ENCODE measurements at regions not wholly inside any gene's neighbourhood (a gene's known extent, or its start where the extent isn't known, plus 50 kb on each side); places are given as distances from the start of the nearest gene placed in this dataset.
"Not testable (repeated sequence)": the region's sequence is repeated elsewhere in the genome, so short reads cannot be mapped to it uniquely, and the experiment has no call there.

DNA sequence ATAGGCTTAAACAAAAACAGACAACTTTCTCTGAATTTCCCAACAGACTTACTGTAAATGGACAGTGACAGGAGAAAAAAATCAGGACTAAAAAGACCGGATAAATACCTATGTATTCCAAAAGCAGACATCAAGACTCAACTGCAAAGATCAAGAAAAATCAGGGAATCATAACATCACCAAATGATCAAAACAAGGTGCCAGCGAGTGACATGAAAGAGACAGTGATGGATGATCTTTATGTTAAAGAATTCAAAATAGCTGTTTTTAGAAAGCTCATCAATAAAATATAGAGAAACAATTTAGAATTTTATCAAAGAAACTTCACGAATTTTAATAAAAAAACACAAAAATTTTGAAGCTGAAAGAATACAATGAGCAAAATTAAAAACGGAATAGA, 952.5 kb upstream of the ATXN7L3B start:
- DNase-seq, result no peak

DNA sequence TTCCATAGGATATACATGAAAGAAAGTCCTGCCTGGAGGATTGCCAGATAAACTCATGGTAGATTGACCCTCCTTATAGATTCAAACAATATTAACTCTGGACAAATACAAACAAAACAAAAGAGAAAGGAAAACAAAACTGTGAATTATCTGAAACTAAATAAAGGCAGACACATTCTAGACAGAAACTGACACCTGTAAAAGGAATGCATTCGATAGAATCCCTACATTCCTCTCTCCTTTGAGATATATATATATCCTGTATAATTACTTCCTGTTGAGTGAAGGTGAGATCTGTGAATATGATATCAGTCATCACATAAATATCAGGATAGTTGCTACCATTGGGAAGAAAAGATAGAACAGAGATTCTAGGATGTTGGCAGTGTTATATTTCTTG, 948.4 kb upstream of the ATXN7L3B start:
- no peak for DNase-seq

GRCh38 chr12:73598626-73599025, 939.0 kb upstream of the ATXN7L3B start:
- DNase-seq, result no peak

DNA sequence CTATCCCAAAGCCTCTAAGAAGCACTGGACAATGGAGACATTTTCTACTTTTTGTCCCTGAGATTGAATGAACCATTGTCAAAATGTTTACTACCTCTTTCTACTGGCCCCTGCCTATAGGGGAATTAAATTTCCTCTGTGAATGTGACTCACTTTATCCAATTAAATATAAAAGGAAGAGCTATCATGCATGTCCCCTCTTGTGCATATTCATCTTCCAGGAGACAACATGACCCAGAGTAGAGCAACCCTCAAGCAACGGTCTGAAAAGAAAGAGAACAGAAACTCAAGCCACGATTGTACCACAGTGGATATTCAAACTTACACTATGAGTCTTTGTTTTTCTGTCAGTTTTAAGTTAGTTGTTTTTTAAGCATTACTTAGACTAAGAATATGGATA, 938.4 kb upstream of the ATXN7L3B start:
- DNase-seq, result no peak

GRCh38 chr12:73605925-73606324, 931.7 kb upstream of the ATXN7L3B start:
- DNase-seq, result not testable (repeated sequence)

- no peak for DNase-seq
These were observed 925.1 kb upstream of the ATXN7L3B start for GRCh38 chr12:73612551-73612950.

- no peak for DNase-seq
These were observed 914.2 kb upstream of the ATXN7L3B start for GRCh38 chr12:73623421-73623820.

DNA sequence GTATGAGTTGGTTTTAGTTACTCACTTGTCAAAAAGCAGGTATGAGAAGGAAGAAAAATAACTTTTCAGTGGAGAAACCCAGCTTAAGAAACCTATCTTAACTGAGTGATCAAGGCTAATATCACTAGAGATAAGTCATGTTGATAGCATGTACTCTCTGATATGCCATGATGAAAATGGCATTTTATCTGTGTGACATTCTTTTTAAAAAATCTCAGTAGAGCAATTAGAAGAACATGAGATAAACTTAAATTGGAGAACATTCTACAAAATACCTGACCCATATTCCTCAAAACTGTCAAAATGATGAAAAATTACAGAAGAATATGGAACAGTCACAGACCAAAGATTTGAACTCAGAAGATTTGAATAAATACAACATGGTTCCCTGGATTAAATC, 912.4 kb upstream of the ATXN7L3B start:
- DNase-seq, result no peak

DNA sequence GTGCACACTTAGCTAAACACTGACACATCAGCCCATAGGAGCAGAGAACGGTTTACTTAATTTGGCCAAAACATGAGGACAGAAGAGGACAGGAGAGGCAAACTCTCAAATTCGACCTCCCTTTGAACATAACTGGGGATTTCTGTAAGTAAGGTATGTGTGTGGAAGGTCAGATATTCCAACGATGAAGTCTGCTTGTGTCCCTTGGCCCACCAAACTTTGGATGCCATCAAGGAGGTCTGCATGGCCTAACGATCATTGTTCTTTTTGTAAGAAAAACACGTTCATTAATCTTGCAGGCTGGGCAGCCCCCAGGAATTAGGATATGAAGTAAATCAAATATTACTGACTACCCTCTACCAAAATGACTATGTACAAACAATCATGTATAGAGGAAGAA, 908.5 kb upstream of the ATXN7L3B start:
- no peak for DNase-seq

DNA sequence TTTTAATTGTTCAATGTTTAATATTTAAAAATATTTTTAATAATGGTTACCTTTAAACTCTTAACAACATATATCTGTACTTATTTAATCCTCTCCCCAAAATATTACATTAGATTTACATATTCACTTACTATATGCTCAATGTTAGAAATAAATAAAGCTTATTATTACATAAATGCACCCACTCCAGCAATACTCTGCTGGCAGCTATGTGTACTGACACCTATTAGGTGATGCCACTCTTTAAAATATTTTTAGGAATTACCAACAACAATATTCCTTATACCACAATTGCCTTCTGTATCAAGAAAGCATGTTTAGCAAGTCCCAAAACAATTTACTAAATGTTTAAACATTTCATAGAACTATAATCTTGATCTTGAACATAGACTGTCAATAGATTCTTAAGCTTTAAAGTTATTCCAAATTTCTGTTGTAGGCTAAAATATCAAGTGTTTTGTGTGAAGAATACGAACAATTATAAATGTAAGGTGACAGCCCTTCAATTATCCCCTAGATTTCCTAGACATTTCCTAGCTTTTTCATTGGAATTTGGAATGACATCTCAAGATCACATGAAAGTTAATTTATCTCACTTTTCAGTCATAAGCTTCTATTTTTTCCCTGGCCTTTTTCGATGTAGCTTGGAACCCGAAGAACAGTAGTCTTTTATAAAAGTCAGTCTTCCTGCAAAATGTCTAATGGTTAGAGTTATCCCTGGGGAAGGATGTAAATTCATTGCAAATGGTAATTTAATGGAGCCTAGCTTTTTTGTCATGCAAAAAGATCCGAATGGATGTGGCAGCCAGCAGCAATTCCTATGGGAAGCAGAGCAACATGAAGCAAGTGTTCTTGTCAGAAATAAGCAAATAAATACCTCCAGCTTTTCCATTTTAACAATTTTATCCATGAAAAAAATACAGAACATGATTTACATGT, 907.5 kb upstream of the ATXN7L3B start:
- DNase-seq, result no peak

DNA sequence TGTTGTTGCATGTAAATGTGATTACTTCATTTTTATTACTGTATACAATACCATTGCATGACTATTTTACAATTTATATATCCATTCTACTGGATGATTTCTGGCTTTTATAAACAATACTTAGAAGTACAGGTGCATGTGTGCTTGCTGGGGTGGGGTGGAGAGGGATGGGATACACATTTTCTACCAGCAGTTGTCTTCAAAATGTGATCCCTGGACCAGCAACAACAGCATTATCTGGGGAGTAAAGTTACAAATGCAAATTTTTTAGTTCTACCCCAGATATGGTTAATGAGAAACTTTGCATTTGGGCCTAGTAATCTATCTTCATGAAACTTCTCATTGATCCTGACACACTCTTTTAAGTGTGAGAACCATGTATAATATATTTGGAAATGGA, 905.4 kb upstream of the ATXN7L3B start:
- no peak for DNase-seq

DNA sequence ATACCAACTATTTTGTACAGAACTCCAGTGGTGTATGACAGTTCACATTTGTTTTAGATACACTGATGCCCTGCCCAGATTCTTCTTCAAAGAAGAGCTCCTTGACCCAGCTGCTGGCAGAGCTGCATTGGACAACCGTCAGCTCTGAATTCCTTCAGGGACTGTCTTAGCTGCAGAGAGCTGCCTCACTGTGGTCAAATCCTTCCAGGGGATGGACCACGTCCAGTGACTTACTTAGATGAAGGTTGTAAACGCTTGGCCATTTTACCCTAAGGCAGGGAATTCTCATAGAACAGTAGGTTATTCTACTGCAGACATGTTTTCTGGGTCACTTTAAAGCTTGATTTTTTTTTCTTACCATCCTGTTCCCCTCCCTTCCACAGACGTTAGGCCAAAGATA, 905.0 kb upstream of the ATXN7L3B start:
- no peak for DNase-seq

GRCh38 chr12:73639397-73639796, 898.2 kb upstream of the ATXN7L3B start:
- DNase-seq, result not testable (repeated sequence)

DNA sequence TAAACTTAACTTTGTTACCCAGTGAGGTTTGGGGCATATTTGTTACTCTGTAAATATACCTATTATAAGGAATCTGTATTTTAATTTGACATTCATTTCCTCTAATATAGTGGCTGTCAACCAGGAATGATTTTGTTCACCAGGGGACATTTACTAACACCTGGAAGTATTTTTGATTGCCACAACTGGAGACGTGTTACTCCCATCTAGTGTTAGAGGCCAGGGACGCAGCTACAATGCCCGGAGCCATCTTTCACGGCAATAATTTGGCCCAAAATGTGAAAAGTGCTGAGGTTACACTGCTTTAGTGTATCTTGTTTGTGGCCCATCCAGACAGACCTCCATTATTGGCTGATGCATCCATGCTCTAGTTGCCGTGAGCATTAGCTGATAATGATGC, 881.3 kb upstream of the ATXN7L3B start:
- no peak for DNase-seq

DNA sequence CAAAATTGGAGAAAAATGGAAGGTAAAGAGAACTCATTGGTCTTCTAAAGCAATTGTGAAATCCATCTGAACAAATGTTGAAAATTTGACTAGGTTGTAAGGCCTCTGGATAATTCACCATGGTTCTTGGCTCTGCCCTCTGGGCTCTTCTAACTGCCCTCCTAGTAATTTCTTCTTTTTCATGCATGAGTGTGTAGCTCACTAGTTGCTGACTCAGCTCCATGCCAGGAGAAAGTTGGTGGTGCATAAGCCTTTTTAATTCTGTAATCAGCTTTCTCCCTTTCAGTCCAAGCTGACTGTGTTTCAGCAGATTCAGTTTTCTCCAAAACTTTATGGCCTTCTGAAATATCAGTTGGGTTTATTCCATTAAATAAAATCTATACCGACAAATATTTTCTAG, 877.8 kb upstream of the ATXN7L3B start:
- DNase-seq, result no peak

GRCh38 chr12:73665193-73665592, 872.4 kb upstream of the ATXN7L3B start:
- DNase-seq, result no peak

DNA sequence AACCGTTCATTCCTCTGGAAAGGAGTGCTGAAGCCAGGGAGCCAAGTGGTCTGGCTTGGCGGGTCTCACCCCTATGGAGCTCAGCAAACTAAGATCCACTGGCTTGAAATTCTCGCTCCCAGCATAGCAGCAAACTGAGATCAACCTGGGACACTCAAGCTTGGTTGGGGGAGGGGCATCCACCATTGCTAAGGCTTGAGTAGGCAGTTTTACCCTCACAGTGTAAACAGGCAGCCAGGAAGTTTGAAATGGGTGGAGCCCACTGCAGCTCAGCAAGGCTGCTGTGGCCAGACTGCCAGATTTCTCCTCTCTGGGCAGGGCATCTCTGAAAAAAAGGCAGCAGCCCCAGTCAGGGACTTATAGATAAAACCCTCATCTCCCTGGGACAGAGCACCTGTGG, 866.1 kb upstream of the ATXN7L3B start:
- not testable (repeated sequence) for DNase-seq

GRCh38 chr12:73677520-73678291, 859.9 kb upstream of the ATXN7L3B start:
- no peak for DNase-seq

- no peak for DNase-seq
These were observed 859.3 kb upstream of the ATXN7L3B start for GRCh38 chr12:73678335-73678734.

DNA sequence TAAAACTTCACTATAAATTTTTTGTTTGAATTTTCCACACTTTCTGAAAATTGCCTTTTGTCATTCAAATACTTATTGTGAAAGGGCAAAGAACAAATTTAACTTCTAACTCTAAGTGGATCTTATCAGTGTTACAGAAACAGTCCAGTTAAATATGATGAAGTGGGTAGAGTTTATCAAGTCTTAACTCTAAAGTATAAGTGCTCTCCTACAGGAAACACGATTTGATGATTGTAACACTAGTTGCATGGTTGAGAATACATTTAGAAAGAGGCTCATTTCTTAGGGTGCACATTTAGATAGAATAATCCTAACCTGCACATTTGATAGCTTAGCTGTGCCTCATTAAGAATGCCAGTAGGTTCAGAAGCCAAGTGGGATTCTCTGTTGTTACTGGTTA, 838.3 kb upstream of the ATXN7L3B start:
- DNase-seq, result no peak

- no peak for DNase-seq
These were observed 823.0 kb upstream of the ATXN7L3B start for GRCh38 chr12:73714655-73715054.

DNA sequence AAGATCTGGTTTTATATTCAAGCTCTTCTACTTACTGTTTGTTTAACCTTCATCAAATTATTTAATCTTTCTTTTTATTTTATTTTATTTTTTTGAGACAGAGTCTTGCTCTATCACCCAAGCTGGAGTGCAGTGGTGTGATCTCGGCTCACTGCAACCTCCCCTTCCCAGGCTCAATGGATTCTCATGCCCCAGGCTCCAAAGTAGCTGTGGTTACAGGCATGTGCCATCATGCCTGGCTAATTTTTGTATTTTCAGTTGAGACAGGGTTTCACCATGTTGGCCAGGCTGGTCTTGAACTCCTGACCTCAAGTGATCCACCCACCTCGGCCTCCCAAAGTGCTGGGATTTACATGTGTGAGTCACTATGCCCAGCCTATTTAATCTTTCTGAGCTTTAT, 821.5 kb upstream of the ATXN7L3B start:
- not testable (repeated sequence) for DNase-seq

DNA sequence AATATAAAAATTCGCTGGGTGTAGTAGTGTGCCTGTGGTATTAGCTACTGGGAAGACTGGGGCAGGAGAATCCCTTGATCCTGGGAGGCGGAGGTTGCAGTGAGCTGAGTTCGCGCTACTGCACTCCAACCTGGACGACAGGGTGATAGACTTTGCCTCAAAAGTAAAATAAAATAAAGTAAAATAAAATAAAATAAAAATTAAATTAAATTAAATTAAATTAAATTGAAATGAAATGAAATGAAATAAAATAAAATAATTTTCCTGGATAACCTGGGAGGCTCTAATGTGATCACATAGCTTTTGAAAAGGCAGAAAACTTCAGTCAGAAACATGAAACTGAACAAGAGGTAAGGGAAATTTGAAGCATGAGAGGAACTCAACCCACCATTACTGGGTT, 818.4 kb upstream of the ATXN7L3B start:
- DNase-seq, result no peak

DNA sequence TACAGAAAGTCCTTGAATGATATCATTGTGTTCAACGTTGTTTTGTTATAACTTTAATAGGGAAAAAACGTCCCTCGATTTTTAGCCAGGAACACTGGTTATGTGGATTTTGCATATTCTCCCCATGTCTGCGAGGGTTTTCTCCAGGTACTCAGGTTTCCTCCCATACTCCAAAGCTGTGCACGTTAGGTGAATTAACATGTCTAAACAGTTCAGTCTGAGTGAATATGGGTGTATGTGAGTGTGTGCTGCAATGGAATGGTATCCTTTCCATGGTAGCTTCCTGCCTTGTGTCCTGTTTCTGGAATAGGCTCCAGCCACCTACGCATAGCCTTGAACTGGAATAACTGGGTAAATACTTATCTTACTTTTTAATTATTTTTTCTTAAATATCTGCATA, 810.8 kb upstream of the ATXN7L3B start:
- DNase-seq, result no peak
